LNCAP (cell line): ENCODE measurements at regions not wholly inside any gene's neighbourhood (a gene's known extent, or its start where the extent isn't known, plus 50 kb on each side); places are given as distances from the start of the nearest gene placed in this dataset.

Experiments
- TF ChIP-seq, protein P1 (sequence below): fragments of 450-650 bp; IDR thresholded peaks from 2 replicates; pipeline ENCODE4 v1.5.1; 2017; ENCODE audit warnings: mild to moderate bottlenecking

GRCh38 chr6:12480379-12480778 is 190.2 kb downstream of the EDN1 start:
- TF ChIP-seq, protein P1, sequence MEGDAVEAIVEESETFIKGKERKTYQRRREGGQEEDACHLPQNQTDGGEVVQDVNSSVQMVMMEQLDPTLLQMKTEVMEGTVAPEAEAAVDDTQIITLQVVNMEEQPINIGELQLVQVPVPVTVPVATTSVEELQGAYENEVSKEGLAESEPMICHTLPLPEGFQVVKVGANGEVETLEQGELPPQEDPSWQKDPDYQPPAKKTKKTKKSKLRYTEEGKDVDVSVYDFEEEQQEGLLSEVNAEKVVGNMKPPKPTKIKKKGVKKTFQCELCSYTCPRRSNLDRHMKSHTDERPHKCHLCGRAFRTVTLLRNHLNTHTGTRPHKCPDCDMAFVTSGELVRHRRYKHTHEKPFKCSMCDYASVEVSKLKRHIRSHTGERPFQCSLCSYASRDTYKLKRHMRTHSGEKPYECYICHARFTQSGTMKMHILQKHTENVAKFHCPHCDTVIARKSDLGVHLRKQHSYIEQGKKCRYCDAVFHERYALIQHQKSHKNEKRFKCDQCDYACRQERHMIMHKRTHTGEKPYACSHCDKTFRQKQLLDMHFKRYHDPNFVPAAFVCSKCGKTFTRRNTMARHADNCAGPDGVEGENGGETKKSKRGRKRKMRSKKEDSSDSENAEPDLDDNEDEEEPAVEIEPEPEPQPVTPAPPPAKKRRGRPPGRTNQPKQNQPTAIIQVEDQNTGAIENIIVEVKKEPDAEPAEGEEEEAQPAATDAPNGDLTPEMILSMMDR, result no peak

DNA sequence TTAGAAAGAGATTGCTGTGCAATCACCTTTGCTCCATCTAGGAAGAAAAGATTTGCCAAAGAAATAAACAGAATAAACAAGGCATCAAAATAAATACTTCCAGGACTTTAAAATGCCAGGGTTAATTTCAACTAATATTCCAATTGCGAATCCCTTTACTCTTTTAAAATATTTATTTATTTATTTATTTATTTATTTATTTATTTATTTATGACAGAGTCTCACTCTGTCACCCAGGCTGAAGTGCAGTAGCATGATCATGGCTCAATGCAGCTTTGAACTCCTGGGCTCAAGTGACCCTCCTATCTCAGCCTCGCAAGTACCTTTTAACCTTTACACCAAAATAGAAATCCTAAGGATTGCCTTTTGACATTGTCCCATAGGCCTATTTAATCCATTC is 191.1 kb downstream of the EDN1 start:
- TF ChIP-seq, protein P1, result no peak

DNA sequence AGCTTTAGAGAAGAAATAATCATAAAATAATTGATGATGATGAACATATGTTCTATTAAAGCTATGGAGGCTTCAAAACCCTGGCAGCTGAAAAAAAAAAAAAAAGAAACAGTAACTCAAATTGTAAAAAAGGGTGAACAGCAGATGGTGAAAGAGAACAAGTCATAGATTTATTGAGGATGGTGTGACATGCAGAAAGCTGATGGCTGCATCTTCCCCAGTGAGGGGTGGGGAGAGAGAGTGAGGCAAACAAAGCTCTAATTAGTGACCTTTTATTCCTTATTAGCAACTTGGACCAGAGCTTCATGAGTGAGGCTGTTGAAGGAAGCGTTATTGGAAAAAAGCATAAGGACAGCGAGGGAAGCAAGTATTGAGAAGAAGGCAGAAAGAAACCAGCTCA is 191.7 kb downstream of the EDN1 start:
- TF ChIP-seq, protein P1, result no peak

- TF ChIP-seq, protein P1, result peak; percentile 33; the same call in 1 of the 2 replicates
These were observed 192.5 kb downstream of the EDN1 start for GRCh38 chr6:12482386-12483375.

DNA sequence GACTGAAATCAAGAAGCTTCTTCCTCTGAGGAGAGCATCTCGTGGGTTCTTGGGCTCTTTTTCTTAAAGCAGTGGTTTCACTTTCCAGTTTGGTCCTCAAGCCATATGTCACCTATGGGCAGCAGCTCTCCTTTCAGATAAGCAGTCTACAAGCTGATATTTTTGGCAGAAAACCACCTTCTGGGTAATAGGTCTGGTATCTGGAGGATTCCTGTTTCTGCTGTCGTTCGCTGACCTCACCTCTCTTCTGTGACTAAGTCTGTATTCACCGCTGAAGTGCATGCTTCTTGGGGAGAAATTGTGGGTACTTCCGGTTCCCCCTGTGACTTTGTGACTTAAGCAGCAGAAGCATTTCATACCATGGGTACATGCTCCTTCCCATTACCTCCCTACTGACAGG is 193.6 kb downstream of the EDN1 start:
- TF ChIP-seq, protein P1, result no peak

GRCh38 chr6:12484519-12484918 is 194.4 kb downstream of the EDN1 start:
- TF ChIP-seq, protein P1, result no peak

DNA sequence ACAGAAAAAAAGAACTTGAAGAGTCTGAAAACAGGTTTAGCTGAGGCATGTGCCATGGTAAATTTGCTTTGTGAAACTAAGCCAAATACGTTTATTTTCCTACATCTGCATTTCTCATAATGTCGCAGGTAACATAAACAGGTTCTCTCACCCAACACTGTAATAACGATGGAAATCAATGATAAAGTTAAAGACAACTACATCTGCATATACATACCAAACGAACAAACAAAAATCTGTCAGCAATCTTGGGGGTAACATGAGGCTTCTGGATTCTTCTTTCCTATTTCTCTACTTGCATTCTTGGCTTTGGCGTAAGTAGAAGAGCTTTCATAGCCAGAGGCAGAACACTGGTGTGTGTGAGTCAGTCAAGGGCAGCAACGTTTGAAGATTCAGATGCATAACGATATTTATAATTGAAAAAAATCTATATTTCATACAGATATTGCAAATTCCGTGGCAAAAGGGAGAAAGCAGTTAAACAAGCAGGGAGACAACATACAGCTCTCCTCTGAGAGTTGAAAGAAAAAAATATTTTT is 195.1 kb downstream of the EDN1 start:
- TF ChIP-seq, protein P1, result no peak
